SJSA1 (cell line): ENCODE measurements at regions not wholly inside any gene's neighbourhood (a gene's known extent, or its start where the extent isn't known, plus 50 kb on each side); places are given as distances from the start of the nearest gene placed in this dataset.
"Not testable (repeated sequence)": the region's sequence is repeated elsewhere in the genome, so short reads cannot be mapped to it uniquely, and the experiment has no call there.

Source experiments
- DNase-seq, 2 experiments: peaks; one replicate each; pipeline ENCODE4 v3.0.0-alpha.2; 2015 to 2020; ENCODE audit warnings: low spot score in 2 of 2, low read depth in 1 of 2
- H3K27ac ChIP-seq: fragments of 250-450 bp; sonication (Bioruptor Pico); 2 replicates; pipeline ENCODE4 v1.5.1; 2020; ENCODE audit warnings: mild to moderate bottlenecking, moderate library complexity
- H3K27me3 ChIP-seq: fragments of 250-450 bp; sonication (Bioruptor Pico); replicated peaks from 2 replicates; pipeline ENCODE4 v1.5.1; 2020; ENCODE audit warnings: mild to moderate bottlenecking, moderate library complexity
- H3K36me3 ChIP-seq: fragments of 250-450 bp; sonication (Bioruptor Pico); 2 replicates; pipeline ENCODE4 v1.5.1; 2020; ENCODE audit warnings: mild to moderate bottlenecking
- H3K4me1 ChIP-seq: fragments of 250-450 bp; sonication (Bioruptor Pico); replicated peaks from 2 replicates; pipeline ENCODE4 v1.6.1; 2021; ENCODE audit warnings: mild to moderate bottlenecking
- H3K4me3 ChIP-seq: fragments of 250-450 bp; sonication (Bioruptor Pico); 2 replicates; pipeline ENCODE4 v1.5.1; 2020; ENCODE audit warnings: mild to moderate bottlenecking
- H3K9me3 ChIP-seq: fragments of 250-450 bp; sonication (Bioruptor Pico); replicated peaks from 2 replicates; pipeline ENCODE4 v1.5.1; 2020; ENCODE audit warnings: mild to moderate bottlenecking

GRCh38 chrX:44061968-44062614, 88.9 kb upstream of the NDP start:
- Histone ChIP-seq H3K9me3 (no peaks in the 10 kb centered on the region), H3K27me3 (no peaks in the 10 kb centered on the region), H3K4me3 (no peak overlapping the region), H3K4me1 (no peaks in the 10 kb centered on the region), H3K36me3 (no peaks in the 10 kb centered on the region), H3K27ac (no peak overlapping the region)
- no peak for DNase-seq

- Histone ChIP-seq H3K4me3 (no peak overlapping the region), H3K36me3 (no peaks in the 10 kb centered on the region), H3K27ac (no peak overlapping the region), H3K9me3 (no peaks in the 10 kb centered on the region), H3K4me1 (no peaks in the 10 kb centered on the region), H3K27me3 (no peaks in the 10 kb centered on the region)
- no peak for DNase-seq
These were observed 87.0 kb upstream of the NDP start for GRCh38 chrX:44060221-44060620.

GRCh38 chrX:44058339-44058738, 85.1 kb upstream of the NDP start:
- Histone ChIP-seq H3K4me3 (no peak overlapping the region), H3K4me1 (no peaks in the 10 kb centered on the region), H3K36me3 (no peaks in the 10 kb centered on the region), H3K9me3 (no peaks in the 10 kb centered on the region), H3K27ac (no peak overlapping the region), H3K27me3 (no peaks in the 10 kb centered on the region)
- no peak for DNase-seq

GRCh38 chrX:44055638-44056037, 82.4 kb upstream of the NDP start:
- Histone ChIP-seq H3K27me3 (no peaks in the 10 kb centered on the region), H3K9me3 (no peaks in the 10 kb centered on the region), H3K27ac (no peak overlapping the region), H3K4me1 (no peaks in the 10 kb centered on the region), H3K36me3 (no peaks in the 10 kb centered on the region), H3K4me3 (no peak overlapping the region)
- no peak for DNase-seq

GRCh38 chrX:44054863-44055601, 81.8 kb upstream of the NDP start:
- no peaks in the 10 kb centered on the region for H3K4me1 ChIP-seq
- no peaks in the 10 kb centered on the region for H3K36me3 ChIP-seq
- H3K9me3 ChIP-seq = no peaks in the 10 kb centered on the region
- H3K4me3 ChIP-seq = no peak overlapping the region
- no peak overlapping the region for H3K27ac ChIP-seq
- H3K27me3 ChIP-seq = no peaks in the 10 kb centered on the region
- no peak for DNase-seq

GRCh38 chrX:44045106-44045505, 71.9 kb upstream of the NDP start:
- H3K27ac ChIP-seq, H3K9me3 ChIP-seq, H3K4me3 ChIP-seq, H3K4me1 ChIP-seq, H3K27me3 ChIP-seq, H3K36me3 ChIP-seq, DNase-seq: not testable (repeated sequence)

GRCh38 chrX:44043496-44043895, 70.3 kb upstream of the NDP start:
- Histone ChIP-seq H3K36me3 (no peaks in the 10 kb centered on the region), H3K4me1 (no peaks in the 10 kb centered on the region), H3K27me3 (no peaks in the 10 kb centered on the region), H3K4me3 (no peak overlapping the region), H3K27ac (no peak overlapping the region), H3K9me3 (no peaks in the 10 kb centered on the region)
- DNase-seq = no peak

GRCh38 chrX:44042751-44043150, 69.6 kb upstream of the NDP start:
- Histone ChIP-seq H3K27me3 (no peaks in the 10 kb centered on the region), H3K36me3 (no peaks in the 10 kb centered on the region), H3K4me1 (no peaks in the 10 kb centered on the region; the same call in 1 of the 2 replicates), H3K9me3 (no peaks in the 10 kb centered on the region), H3K27ac (no peak overlapping the region), H3K4me3 (no peak overlapping the region)
- no peak for DNase-seq

GRCh38 chrX:44042116-44042515, 68.9 kb upstream of the NDP start:
- no peaks in the 10 kb centered on the region for H3K9me3 ChIP-seq
- H3K27ac ChIP-seq = no peak overlapping the region
- no peak for DNase-seq
- no peaks in the 10 kb centered on the region for H3K27me3 ChIP-seq
- no peaks in the 10 kb centered on the region; the same call in none of the 2 replicates for H3K4me1 ChIP-seq
- no peak overlapping the region for H3K4me3 ChIP-seq
- H3K36me3 ChIP-seq = no peaks in the 10 kb centered on the region

- H3K27me3 ChIP-seq = no peaks in the 10 kb centered on the region
- no peaks in the 10 kb centered on the region for H3K9me3 ChIP-seq
- H3K4me1 ChIP-seq = peaks cover 11% of the 10 kb centered on the region
- no peak for DNase-seq
- no peaks in the 10 kb centered on the region for H3K36me3 ChIP-seq
- no peak overlapping the region for H3K4me3 ChIP-seq
- H3K27ac ChIP-seq = no peak overlapping the region
These were observed 67.2 kb upstream of the NDP start for GRCh38 chrX:44040406-44040805.

GRCh38 chrX:44039556-44039955, 66.4 kb upstream of the NDP start:
- no peak overlapping the region for H3K4me3 ChIP-seq
- no peak for DNase-seq
- no peaks in the 10 kb centered on the region for H3K27me3 ChIP-seq
- no peak overlapping the region for H3K27ac ChIP-seq
- no peaks in the 10 kb centered on the region for H3K36me3 ChIP-seq
- peaks cover 11% of the 10 kb centered on the region for H3K4me1 ChIP-seq
- no peaks in the 10 kb centered on the region for H3K9me3 ChIP-seq

- peaks cover 11% of the 10 kb centered on the region for H3K4me1 ChIP-seq
- H3K27ac ChIP-seq = no peak overlapping the region
- H3K9me3 ChIP-seq = no peaks in the 10 kb centered on the region
- no peak overlapping the region for H3K4me3 ChIP-seq
- no peaks in the 10 kb centered on the region for H3K36me3 ChIP-seq
- DNase-seq = no peak
- H3K27me3 ChIP-seq = no peaks in the 10 kb centered on the region
These were observed 63.1 kb upstream of the NDP start for GRCh38 chrX:44036336-44036735.

GRCh38 chrX:44035571-44035970, 62.4 kb upstream of the NDP start:
- H3K9me3 ChIP-seq = no peaks in the 10 kb centered on the region
- no peak for DNase-seq
- peaks cover 11% of the 10 kb centered on the region for H3K4me1 ChIP-seq
- H3K27ac ChIP-seq = no peak overlapping the region
- no peaks in the 10 kb centered on the region for H3K36me3 ChIP-seq
- H3K27me3 ChIP-seq = no peaks in the 10 kb centered on the region
- no peak overlapping the region for H3K4me3 ChIP-seq

GRCh38 chrX:44032479-44032878, 59.3 kb upstream of the NDP start:
- Histone ChIP-seq H3K27ac (no peak overlapping the region), H3K36me3 (no peaks in the 10 kb centered on the region), H3K27me3 (no peaks in the 10 kb centered on the region), H3K4me3 (no peak overlapping the region), H3K9me3 (no peaks in the 10 kb centered on the region), H3K4me1 (peaks cover 11% of the 10 kb centered on the region)
- DNase-seq = no peak

GRCh38 chrX:44025555-44025954, 52.4 kb upstream of the NDP start:
- DNase-seq = no peak
- H3K27ac ChIP-seq = no peak overlapping the region

More at GRCh38 chrX:44025555-44025954, 52.4 kb upstream of the NDP start:
- Histone ChIP-seq H3K4me1 (peaks cover 23% of the 10 kb centered on the region), H3K4me3 (no peak overlapping the region), H3K27me3 (no peaks in the 10 kb centered on the region), H3K36me3 (no peaks in the 10 kb centered on the region), H3K9me3 (no peaks in the 10 kb centered on the region)
